VCaP (cell line): ENCODE measurements at regions not wholly inside any gene's neighbourhood (a gene's known extent, or its start where the extent isn't known, plus 50 kb on each side); places are given as distances from the start of the nearest gene placed in this dataset.
"Not testable (repeated sequence)": the region's sequence is repeated elsewhere in the genome, so short reads cannot be mapped to it uniquely, and the experiment has no call there.

ENCODE experiments used
- H3K27ac ChIP-seq: fragments of 450-650 bp; 2 replicates; pipeline ENCODE4 v1.5.1; 2017
- CTCF ChIP-seq: fragments of 450-650 bp; conservative IDR thresholded peaks from 2 replicates; pipeline ENCODE4 v1.5.1; 2017; ENCODE audit warnings: mild to moderate bottlenecking, moderate library complexity

DNA sequence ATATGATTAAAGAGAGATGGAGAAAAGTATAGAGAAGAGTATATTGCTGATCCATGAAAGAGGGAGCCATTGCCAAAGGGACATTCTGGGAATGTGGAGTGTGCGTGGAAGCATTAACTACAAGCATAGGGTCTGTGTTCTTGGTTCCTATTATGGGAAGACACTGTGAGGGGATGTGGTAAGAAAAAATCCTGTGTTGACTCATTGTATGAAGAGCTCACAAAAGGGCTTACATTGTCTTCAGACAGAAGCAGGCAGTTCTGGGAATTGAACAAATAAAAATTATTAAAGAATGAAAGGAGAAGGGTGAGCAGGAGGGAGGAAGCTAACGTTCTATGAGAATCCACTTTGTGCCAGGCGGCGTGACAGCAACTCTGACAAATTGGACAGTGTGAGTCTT lies 250.4 kb upstream of the CHD1 start:
- no peak overlapping the region for H3K27ac ChIP-seq
- no peak for TF ChIP-seq CTCF

- no peak overlapping the region for H3K27ac ChIP-seq
- no peak for TF ChIP-seq CTCF
Measured at GRCh38 chr5:99177796-99178195, 249.0 kb upstream of the CHD1 start.

- no peak for TF ChIP-seq CTCF
Measured at GRCh38 chr5:99176186-99176585, 247.4 kb upstream of the CHD1 start.

DNA sequence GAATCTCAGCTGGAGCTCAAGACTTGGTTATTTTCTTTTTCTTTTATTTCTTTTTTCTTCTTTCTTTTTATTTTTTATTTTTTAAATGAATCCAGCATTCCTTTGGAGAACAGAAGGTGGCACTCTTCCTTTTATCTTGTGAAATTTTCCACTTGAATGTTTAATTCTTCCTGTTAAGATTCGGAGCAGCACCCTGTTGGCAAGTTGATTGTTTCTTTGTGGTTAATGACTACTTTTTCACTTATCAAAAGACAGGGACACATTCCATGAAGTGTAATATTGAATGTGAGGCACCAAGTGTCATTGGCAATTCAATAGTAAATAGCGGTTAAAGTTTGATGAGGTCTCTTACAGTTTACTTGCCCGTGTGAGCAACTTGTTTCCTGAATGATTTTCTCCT lies 240.5 kb upstream of the CHD1 start:
- peak; percentile 84 for TF ChIP-seq CTCF
- H3K27ac ChIP-seq, result no peak overlapping the region

More at GRCh38 chr5:99176186-99176585, 247.4 kb upstream of the CHD1 start:
- no peak overlapping the region for H3K27ac ChIP-seq

- not testable (repeated sequence) for H3K27ac ChIP-seq
Measured at GRCh38 chr5:99161538-99161937, 232.7 kb upstream of the CHD1 start.

- no peak for TF ChIP-seq CTCF
- H3K27ac ChIP-seq, result no peak overlapping the region
Measured at GRCh38 chr5:99156688-99157087, 227.9 kb upstream of the CHD1 start.

DNA sequence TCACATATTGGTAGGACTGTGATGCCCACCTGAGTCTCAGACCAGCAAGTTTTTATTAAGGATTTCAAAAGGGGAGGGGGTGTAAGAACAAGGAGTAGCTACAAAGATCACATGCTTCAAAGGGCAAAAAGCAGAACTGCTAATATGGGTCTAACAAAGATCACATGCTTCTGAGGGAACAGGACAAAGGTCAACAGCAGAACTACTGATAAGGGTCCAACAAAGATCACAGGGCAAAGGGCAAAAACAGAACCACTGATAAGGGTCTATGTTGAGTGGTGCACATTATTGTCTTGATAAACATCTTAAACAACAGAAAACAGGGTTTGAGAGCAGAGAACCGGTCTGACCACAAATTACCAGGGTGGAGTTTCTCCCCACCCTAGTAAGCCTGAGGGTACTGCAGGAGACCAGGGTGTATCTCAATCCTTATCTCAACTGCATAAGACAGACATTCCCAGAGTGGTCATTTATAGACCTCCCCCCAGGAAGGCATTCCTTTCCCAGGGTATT lies 214.5 kb upstream of the CHD1 start:
- not testable (repeated sequence) for H3K27ac ChIP-seq

GRCh38 chr5:99141534-99142128 lies 212.8 kb upstream of the CHD1 start:
- no peak for TF ChIP-seq CTCF
- H3K27ac ChIP-seq, result no peak overlapping the region

- no peak for TF ChIP-seq CTCF
Measured at GRCh38 chr5:99138911-99139310, 210.1 kb upstream of the CHD1 start.

More at GRCh38 chr5:99138911-99139310, 210.1 kb upstream of the CHD1 start:
- H3K27ac ChIP-seq, result no peak overlapping the region
